ENCODE measurements at regions not wholly inside any gene's neighbourhood (a gene's known extent, or its start where the extent isn't known, plus 50 kb on each side); places are given as distances from the start of the nearest gene placed in this dataset.

DNA sequence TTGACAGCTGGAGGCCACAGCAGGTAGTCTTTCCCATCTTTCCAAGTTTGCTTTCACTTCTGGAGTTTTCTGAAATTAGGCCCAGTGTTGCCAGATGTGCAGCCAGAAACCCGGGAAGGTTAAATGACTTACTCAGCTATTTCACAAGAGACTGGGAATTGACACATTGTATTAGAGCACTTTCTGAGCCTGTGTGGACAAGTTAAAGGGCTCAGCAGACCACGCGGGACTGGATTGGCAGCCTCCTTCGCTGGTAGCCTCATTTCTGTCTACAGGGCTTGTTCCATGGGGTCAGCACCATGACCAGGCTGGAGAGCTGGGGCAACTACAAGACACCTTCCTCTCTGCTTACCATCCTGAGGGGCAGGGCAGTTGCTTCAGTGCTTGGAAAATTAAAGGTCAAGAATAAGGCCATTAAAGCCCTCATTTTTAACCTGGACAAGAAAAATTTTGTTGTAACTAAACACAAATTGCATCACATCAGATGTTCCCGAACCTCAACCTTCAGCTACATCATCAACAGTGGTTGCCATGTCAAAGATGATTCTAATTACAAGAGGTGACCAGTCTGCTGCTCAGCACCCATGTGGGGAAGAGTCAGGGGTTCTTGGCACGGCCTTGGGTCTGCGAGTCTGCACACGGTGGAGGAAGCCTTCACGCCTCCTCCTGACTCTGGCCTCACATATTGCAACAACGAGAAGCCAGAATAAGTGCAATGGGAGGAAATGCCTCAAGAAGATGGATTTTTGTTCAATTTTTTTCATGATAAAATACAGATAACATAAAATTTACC, 279.5 kb upstream of the RAB6C start:
- TF ChIP-seq, protein P1, sequence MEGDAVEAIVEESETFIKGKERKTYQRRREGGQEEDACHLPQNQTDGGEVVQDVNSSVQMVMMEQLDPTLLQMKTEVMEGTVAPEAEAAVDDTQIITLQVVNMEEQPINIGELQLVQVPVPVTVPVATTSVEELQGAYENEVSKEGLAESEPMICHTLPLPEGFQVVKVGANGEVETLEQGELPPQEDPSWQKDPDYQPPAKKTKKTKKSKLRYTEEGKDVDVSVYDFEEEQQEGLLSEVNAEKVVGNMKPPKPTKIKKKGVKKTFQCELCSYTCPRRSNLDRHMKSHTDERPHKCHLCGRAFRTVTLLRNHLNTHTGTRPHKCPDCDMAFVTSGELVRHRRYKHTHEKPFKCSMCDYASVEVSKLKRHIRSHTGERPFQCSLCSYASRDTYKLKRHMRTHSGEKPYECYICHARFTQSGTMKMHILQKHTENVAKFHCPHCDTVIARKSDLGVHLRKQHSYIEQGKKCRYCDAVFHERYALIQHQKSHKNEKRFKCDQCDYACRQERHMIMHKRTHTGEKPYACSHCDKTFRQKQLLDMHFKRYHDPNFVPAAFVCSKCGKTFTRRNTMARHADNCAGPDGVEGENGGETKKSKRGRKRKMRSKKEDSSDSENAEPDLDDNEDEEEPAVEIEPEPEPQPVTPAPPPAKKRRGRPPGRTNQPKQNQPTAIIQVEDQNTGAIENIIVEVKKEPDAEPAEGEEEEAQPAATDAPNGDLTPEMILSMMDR (IDR thresholded peaks at IDR 0.05; ENCODE audit: low read depth, low read length, missing input control), result no peak
- no peak for TF ChIP-seq YY1 (IDR thresholded peaks at IDR 0.05)
- no peak for TF ChIP-seq FOXA1 (IDR thresholded peaks at IDR 0.05)
- no peak for TF ChIP-seq FOXA2 (IDR thresholded peaks at IDR 0.05)
- TF ChIP-seq SP1 (IDR thresholded peaks at IDR 0.05), result no peak
- no peak for TF ChIP-seq HNF4A (conservative IDR thresholded peaks at IDR 0.05)
- no peak for TF ChIP-seq RXRA (IDR thresholded peaks at IDR 0.05)
- no peak for TF ChIP-seq MAX (IDR thresholded peaks at IDR 0.05)
- TF ChIP-seq RAD21 (IDR thresholded peaks at IDR 0.05), result no peak
- no peak for TF ChIP-seq TAF1 (conservative IDR thresholded peaks at IDR 0.05)
- TF ChIP-seq EGR1 (IDR thresholded peaks at IDR 0.05; ENCODE audit: low read depth in 2 of 2), result no peak
- TF ChIP-seq, protein P2, sequence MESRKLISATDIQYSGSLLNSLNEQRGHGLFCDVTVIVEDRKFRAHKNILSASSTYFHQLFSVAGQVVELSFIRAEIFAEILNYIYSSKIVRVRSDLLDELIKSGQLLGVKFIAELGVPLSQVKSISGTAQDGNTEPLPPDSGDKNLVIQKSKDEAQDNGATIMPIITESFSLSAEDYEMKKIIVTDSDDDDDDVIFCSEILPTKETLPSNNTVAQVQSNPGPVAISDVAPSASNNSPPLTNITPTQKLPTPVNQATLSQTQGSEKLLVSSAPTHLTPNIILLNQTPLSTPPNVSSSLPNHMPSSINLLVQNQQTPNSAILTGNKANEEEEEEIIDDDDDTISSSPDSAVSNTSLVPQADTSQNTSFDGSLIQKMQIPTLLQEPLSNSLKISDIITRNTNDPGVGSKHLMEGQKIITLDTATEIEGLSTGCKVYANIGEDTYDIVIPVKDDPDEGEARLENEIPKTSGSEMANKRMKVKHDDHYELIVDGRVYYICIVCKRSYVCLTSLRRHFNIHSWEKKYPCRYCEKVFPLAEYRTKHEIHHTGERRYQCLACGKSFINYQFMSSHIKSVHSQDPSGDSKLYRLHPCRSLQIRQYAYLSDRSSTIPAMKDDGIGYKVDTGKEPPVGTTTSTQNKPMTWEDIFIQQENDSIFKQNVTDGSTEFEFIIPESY (IDR thresholded peaks at IDR 0.05), result no peak
- TF ChIP-seq ATF3 (IDR thresholded peaks at IDR 0.05), result no peak

Measured in liver (tissue), 3 donors.